H1 (cell line): ENCODE measurements at regions not wholly inside any gene's neighbourhood (a gene's known extent, or its start where the extent isn't known, plus 50 kb on each side); places are given as distances from the start of the nearest gene placed in this dataset.

Source experiments
- EP300 ChIP-seq, 2 experiments: IDR thresholded peaks; 1 replicate in 1 of 2; 2 replicates in 1 of 2; pipeline ENCODE4 v1.6.1; 2011 to 2012; ENCODE audit warnings: low read depth in 2 of 2, low read length in 2 of 2, mild to moderate bottlenecking in 2 of 2, borderline replicate concordance in 1 of 2, inconsistent platforms in 1 of 2, moderate library complexity in 1 of 2
- EZH2 ChIP-seq: fragments of 200-600 bp; sonication (generic); IDR thresholded peaks from 2 replicates; pipeline ENCODE4 v1.7.1; 2012; ENCODE audit warnings: low read depth, mild to moderate bottlenecking, moderate library complexity, low read length, inconsistent platforms; ENCODE audit not compliant: severe bottlenecking
- GABPA ChIP-seq: IDR thresholded peaks from 2 replicates; pipeline ENCODE4 v1.6.1; 2011; ENCODE audit warnings: mild to moderate bottlenecking, low read length, moderate library complexity, borderline replicate concordance; ENCODE audit not compliant: insufficient read depth
- JUN ChIP-seq: IDR thresholded peaks from 2 replicates; pipeline ENCODE4 v1.6.1; 2011; ENCODE audit warnings: low read depth, mild to moderate bottlenecking, improper control_type of control experiment, low read length
- KDM1A ChIP-seq: fragments of 200-600, 300-600 bp; sonication (generic); IDR thresholded peaks from 2 replicates; pipeline ENCODE4 v1.7.1; 2016; ENCODE audit warnings: mild to moderate bottlenecking, low read length, borderline replicate concordance
- MAX ChIP-seq: IDR thresholded peaks from 2 replicates; pipeline ENCODE4 v1.6.1; 2012; ENCODE audit warnings: inconsistent platforms
- POLR2AphosphoS5 ChIP-seq: IDR thresholded peaks from 2 replicates; pipeline ENCODE4 v1.6.1; 2011; ENCODE audit warnings: low read depth, low read length
- RXRA ChIP-seq: IDR thresholded peaks from 2 replicates; pipeline ENCODE4 v1.6.1; 2011; ENCODE audit warnings: low read depth, mild to moderate bottlenecking, low read length, moderate library complexity; ENCODE audit not compliant: insufficient read depth
- SRF ChIP-seq: IDR thresholded peaks from 2 replicates; pipeline ENCODE4 v1.6.1; 2011; ENCODE audit warnings: mild to moderate bottlenecking, low read depth, low read length, moderate library complexity
- TEAD4 ChIP-seq: IDR thresholded peaks from 2 replicates; pipeline ENCODE4 v1.6.1; 2012; ENCODE audit warnings: low read depth, low read length, inconsistent platforms, mixed read lengths
- USF2 ChIP-seq: IDR thresholded peaks from 2 replicates; pipeline ENCODE4 v1.6.1; 2011; ENCODE audit warnings: low read length, improper control_type of control experiment
- TF ChIP-seq, protein P1 (sequence below), 3 experiments: IDR thresholded peaks; 1 replicate in 2 of 3; 2 replicates in 1 of 3; pipeline versions ENCODE4 v1.5.1 to v1.6.1; 2011; ENCODE audit warnings: low read length in 3 of 3, mild to moderate bottlenecking in 3 of 3, inconsistent platforms in 2 of 3, low read depth in 1 of 3, moderate library complexity in 1 of 3; ENCODE audit not compliant: insufficient read depth in 1 of 3; ENCODE audit errors: control extremely low read depth in 1 of 3
- TF ChIP-seq, protein P2 (sequence below): fragments of 300-600 bp; sonication (generic); IDR thresholded peaks from 2 replicates; pipeline ENCODE4 v1.7.1; 2012; ENCODE audit warnings: low read length, moderate library complexity, mild to moderate bottlenecking, inconsistent platforms; ENCODE audit not compliant: insufficient replicate concordance

DNA sequence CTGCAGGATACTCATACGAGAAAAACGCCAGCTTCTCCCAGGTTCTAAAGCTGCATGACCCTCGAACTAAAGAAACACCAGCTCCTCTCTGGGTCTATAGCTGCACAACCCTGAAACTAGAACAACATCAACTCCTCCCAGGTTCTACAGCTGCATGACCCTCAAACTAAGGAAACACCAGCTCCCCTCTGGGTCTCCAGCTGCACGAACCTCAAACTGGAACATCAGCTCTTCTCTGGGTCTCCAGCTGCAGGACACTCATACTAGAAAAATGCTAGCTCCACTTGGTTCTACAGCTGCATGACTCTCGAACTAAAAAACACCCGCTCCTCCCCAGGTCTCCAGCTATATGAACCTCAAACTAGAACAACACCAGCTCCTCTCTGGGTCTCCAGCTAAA lies 811.1 kb downstream of the CDH9 start:
- TF ChIP-seq, protein P1, sequence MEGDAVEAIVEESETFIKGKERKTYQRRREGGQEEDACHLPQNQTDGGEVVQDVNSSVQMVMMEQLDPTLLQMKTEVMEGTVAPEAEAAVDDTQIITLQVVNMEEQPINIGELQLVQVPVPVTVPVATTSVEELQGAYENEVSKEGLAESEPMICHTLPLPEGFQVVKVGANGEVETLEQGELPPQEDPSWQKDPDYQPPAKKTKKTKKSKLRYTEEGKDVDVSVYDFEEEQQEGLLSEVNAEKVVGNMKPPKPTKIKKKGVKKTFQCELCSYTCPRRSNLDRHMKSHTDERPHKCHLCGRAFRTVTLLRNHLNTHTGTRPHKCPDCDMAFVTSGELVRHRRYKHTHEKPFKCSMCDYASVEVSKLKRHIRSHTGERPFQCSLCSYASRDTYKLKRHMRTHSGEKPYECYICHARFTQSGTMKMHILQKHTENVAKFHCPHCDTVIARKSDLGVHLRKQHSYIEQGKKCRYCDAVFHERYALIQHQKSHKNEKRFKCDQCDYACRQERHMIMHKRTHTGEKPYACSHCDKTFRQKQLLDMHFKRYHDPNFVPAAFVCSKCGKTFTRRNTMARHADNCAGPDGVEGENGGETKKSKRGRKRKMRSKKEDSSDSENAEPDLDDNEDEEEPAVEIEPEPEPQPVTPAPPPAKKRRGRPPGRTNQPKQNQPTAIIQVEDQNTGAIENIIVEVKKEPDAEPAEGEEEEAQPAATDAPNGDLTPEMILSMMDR (IDR thresholded peaks at IDR 0.05; ENCODE audit: control extremely low read depth in 1 of 3, insufficient read depth in 1 of 3, low read depth in 1 of 3, low read length in 3 of 3): no peak
- TF ChIP-seq MAX (no peak), JUN (no peak), POLR2AphosphoS5 (no peak), KDM1A (no peak), TEAD4 (no peak), RXRA (no peak), EP300 (IDR thresholded peaks at IDR 0.05; ENCODE audit: borderline replicate concordance in 1 of 2, low read depth in 2 of 2, low read length in 2 of 2) (no peak), SRF (no peak), GABPA (no peak), EZH2 (no peak), USF2 (no peak)
- TF ChIP-seq, protein P2, sequence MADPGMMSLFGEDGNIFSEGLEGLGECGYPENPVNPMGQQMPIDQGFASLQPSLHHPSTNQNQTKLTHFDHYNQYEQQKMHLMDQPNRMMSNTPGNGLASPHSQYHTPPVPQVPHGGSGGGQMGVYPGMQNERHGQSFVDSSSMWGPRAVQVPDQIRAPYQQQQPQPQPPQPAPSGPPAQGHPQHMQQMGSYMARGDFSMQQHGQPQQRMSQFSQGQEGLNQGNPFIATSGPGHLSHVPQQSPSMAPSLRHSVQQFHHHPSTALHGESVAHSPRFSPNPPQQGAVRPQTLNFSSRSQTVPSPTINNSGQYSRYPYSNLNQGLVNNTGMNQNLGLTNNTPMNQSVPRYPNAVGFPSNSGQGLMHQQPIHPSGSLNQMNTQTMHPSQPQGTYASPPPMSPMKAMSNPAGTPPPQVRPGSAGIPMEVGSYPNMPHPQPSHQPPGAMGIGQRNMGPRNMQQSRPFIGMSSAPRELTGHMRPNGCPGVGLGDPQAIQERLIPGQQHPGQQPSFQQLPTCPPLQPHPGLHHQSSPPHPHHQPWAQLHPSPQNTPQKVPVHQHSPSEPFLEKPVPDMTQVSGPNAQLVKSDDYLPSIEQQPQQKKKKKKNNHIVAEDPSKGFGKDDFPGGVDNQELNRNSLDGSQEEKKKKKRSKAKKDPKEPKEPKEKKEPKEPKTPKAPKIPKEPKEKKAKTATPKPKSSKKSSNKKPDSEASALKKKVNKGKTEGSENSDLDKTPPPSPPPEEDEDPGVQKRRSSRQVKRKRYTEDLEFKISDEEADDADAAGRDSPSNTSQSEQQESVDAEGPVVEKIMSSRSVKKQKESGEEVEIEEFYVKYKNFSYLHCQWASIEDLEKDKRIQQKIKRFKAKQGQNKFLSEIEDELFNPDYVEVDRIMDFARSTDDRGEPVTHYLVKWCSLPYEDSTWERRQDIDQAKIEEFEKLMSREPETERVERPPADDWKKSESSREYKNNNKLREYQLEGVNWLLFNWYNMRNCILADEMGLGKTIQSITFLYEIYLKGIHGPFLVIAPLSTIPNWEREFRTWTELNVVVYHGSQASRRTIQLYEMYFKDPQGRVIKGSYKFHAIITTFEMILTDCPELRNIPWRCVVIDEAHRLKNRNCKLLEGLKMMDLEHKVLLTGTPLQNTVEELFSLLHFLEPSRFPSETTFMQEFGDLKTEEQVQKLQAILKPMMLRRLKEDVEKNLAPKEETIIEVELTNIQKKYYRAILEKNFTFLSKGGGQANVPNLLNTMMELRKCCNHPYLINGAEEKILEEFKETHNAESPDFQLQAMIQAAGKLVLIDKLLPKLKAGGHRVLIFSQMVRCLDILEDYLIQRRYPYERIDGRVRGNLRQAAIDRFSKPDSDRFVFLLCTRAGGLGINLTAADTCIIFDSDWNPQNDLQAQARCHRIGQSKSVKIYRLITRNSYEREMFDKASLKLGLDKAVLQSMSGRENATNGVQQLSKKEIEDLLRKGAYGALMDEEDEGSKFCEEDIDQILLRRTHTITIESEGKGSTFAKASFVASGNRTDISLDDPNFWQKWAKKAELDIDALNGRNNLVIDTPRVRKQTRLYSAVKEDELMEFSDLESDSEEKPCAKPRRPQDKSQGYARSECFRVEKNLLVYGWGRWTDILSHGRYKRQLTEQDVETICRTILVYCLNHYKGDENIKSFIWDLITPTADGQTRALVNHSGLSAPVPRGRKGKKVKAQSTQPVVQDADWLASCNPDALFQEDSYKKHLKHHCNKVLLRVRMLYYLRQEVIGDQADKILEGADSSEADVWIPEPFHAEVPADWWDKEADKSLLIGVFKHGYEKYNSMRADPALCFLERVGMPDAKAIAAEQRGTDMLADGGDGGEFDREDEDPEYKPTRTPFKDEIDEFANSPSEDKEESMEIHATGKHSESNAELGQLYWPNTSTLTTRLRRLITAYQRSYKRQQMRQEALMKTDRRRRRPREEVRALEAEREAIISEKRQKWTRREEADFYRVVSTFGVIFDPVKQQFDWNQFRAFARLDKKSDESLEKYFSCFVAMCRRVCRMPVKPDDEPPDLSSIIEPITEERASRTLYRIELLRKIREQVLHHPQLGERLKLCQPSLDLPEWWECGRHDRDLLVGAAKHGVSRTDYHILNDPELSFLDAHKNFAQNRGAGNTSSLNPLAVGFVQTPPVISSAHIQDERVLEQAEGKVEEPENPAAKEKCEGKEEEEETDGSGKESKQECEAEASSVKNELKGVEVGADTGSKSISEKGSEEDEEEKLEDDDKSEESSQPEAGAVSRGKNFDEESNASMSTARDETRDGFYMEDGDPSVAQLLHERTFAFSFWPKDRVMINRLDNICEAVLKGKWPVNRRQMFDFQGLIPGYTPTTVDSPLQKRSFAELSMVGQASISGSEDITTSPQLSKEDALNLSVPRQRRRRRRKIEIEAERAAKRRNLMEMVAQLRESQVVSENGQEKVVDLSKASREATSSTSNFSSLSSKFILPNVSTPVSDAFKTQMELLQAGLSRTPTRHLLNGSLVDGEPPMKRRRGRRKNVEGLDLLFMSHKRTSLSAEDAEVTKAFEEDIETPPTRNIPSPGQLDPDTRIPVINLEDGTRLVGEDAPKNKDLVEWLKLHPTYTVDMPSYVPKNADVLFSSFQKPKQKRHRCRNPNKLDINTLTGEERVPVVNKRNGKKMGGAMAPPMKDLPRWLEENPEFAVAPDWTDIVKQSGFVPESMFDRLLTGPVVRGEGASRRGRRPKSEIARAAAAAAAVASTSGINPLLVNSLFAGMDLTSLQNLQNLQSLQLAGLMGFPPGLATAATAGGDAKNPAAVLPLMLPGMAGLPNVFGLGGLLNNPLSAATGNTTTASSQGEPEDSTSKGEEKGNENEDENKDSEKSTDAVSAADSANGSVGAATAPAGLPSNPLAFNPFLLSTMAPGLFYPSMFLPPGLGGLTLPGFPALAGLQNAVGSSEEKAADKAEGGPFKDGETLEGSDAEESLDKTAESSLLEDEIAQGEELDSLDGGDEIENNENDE: no peak
